Left lung (tissue), 4 donors: ENCODE measurements at regions not wholly inside any gene's neighbourhood (a gene's known extent, or its start where the extent isn't known, plus 50 kb on each side); places are given as distances from the start of the nearest gene placed in this dataset.

Experiments
- ATAC-seq: fragments of 200-7000 bp; cut with Tn5 transposase; one replicate; pipeline ENCODE4 v1.9.1; 2020; ENCODE audit warnings: moderate library complexity
- DNase-seq, 4 donors: peaks; one replicate each; pipeline ENCODE4 v3.0.0-alpha.2; 2013 to 2020
- H3K27ac ChIP-seq, 2 donors: fragments of 200-600 bp; sonication (generic) in 1 of 2; one replicate each; pipeline versions ENCODE4 v1.5.0 to v1.8.0; 2020 to 2021
- H3K27me3 ChIP-seq, 2 donors: fragments of 200-600 bp; sonication (generic) in 1 of 2; one replicate each; pipeline versions ENCODE4 v1.5.0 to v1.8.0; 2020 to 2021
- H3K36me3 ChIP-seq, 2 donors: fragments of 200-600 bp; sonication (generic) in 1 of 2; one replicate each; pipeline versions ENCODE4 v1.5.0 to v1.8.0; 2020 to 2021
- H3K4me1 ChIP-seq, 2 donors: fragments of 200-600 bp; one replicate each; pipeline ENCODE4 v1.8.0; 2021
- H3K4me3 ChIP-seq, 2 donors: fragments of 200-600 bp; sonication (generic) in 1 of 2; one replicate each; pipeline versions ENCODE4 v1.5.0 to v1.8.0; 2020 to 2021; ENCODE audit warnings: mild to moderate bottlenecking in 1 of 2
- H3K9me3 ChIP-seq, 2 donors: fragments of 200-600 bp; sonication (generic) in 1 of 2; one replicate each; pipeline versions ENCODE4 v1.5.0 to v1.8.0; 2020 to 2021
- intact Hi-C, 2 donors: fragments of 100-400 bp; cut with DNase I; formaldehyde crosslinking; loops; one replicate each; pipeline versions ENCODE4 v1.11.2 to v1.14.2; 2022
- TF ChIP-seq, protein P1 (sequence below), 2 donors: fragments of 200-600 bp; sonication (generic) in 1 of 2; IDR thresholded peaks; one replicate each; pipeline versions ENCODE4 v1.5.0 to v1.8.0; 2021; ENCODE audit warnings: antibody characterized with exemption in 2 of 2
- donor health status: DM: no; HTN: yes; CAD: no.
- donor health status: DM: no; HTN: no; CAD: no.

DNA sequence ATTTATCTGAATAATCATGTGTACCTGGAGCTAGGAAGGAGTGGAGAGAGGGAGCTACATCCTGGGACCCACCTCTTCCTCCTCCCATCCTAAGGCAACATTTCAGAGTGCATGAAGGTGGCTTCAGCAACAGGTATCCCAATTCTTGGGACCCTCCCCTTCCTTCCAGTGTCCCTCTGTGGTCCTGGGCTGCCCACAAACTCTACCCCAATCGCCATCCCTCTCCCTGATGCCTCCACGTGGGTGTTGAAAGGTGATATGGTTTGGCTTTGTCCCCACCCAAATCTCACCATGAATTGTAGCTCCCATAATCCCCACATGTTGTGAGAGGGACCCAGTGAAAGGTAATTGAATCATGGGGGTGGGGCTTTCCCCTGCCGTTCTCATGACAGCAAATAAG is 121.4 kb downstream of the MED10 start:
- Histone ChIP-seq H3K4me1 (no peaks in the 10 kb centered on the region), H3K9me3 (no peaks in the 10 kb centered on the region), H3K4me3 (no peak overlapping the region), H3K36me3 (no peaks in the 10 kb centered on the region), H3K27ac (no peak overlapping the region), H3K27me3 (no peaks in the 10 kb centered on the region)
- intact Hi-C loops, result no loop called here
- no peak for DNase-seq
- TF ChIP-seq, protein P1, sequence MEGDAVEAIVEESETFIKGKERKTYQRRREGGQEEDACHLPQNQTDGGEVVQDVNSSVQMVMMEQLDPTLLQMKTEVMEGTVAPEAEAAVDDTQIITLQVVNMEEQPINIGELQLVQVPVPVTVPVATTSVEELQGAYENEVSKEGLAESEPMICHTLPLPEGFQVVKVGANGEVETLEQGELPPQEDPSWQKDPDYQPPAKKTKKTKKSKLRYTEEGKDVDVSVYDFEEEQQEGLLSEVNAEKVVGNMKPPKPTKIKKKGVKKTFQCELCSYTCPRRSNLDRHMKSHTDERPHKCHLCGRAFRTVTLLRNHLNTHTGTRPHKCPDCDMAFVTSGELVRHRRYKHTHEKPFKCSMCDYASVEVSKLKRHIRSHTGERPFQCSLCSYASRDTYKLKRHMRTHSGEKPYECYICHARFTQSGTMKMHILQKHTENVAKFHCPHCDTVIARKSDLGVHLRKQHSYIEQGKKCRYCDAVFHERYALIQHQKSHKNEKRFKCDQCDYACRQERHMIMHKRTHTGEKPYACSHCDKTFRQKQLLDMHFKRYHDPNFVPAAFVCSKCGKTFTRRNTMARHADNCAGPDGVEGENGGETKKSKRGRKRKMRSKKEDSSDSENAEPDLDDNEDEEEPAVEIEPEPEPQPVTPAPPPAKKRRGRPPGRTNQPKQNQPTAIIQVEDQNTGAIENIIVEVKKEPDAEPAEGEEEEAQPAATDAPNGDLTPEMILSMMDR (IDR thresholded peaks at IDR 0.05), result no peak
- ATAC-seq, result no peak

- Histone ChIP-seq H3K36me3 (no peaks in the 10 kb centered on the region), H3K4me1 (no peaks in the 10 kb centered on the region), H3K4me3 (no peak overlapping the region), H3K27me3 (no peaks in the 10 kb centered on the region), H3K9me3 (peaks cover 0 to 2% of the 10 kb centered on the region in 2 donors), H3K27ac (no peak overlapping the region)
- ATAC-seq (no peak), DNase-seq (peak in 1 of 4 donors; percentile 20)
- intact Hi-C loops, result no loop called here
- TF ChIP-seq, protein P1 (IDR thresholded peaks at IDR 0.05), result no peak
These were observed 122.4 kb downstream of the MED10 start for GRCh38 chr5:6255956-6256355.

GRCh38 chr5:6253846-6254245 is 124.5 kb downstream of the MED10 start:
- H3K4me3 ChIP-seq, result no peak overlapping the region
- no peaks in the 10 kb centered on the region for H3K4me1 ChIP-seq
- peak in 1 of 4 donors; percentile 30 for DNase-seq
- H3K27me3 ChIP-seq, result no peaks in the 10 kb centered on the region
- intact Hi-C loops, result no loop called here
- H3K9me3 ChIP-seq, result peaks cover 0 to 11% of the 10 kb centered on the region in 2 donors
- TF ChIP-seq, protein P1 (IDR thresholded peaks at IDR 0.05), result no peak
- H3K36me3 ChIP-seq, result no peaks in the 10 kb centered on the region
- H3K27ac ChIP-seq, result no peak overlapping the region
- ATAC-seq, result no peak

DNA sequence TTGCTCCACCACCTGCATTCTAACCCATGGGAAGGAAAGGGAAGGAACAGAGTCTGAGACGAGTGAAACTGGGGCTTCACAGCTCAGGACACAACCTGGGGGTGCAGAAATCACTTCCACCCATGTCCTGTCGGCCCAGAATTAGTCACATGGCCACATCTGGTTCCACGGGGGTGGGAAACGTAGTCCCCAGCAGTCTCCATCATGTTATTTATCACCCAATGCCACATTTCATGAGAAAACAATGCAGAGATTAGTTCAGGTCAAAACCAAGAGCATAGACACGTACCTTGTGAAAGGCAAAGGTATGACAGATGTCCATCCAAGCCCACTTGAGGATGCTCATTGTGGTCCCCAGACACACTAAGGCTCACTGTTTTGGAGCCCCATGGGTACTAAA is 125.1 kb downstream of the MED10 start:
- TF ChIP-seq, protein P1 (IDR thresholded peaks at IDR 0.05), result no peak
- Histone ChIP-seq H3K4me1 (no peaks in the 10 kb centered on the region), H3K4me3 (no peak overlapping the region), H3K36me3 (no peaks in the 10 kb centered on the region), H3K27me3 (no peaks in the 10 kb centered on the region), H3K27ac (no peak overlapping the region), H3K9me3 (peaks cover 0 to 11% of the 10 kb centered on the region in 2 donors)
- ATAC-seq (no peak), DNase-seq (no peak)
- intact Hi-C loops, result no loop called here

DNA sequence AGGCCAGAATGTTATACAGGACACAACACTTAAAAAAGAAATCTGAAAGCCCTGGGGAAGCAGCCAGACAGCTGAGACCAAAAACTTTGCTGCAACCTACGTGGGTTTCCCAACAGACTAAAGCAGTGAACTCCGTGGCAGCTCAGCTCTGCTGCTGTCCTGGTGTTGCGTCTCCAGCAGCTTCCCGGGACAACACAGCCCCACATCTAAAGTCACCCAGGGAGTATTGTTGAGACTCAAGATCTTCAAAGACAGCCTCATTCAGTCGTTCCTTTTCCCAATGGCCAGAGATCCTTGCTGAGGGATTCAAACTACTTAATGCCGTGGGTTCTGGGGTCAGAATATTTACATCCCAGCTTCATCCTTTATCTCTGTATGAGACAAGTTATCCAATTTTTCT is 125.8 kb downstream of the MED10 start:
- H3K4me3 ChIP-seq, result no peak overlapping the region
- no peak overlapping the region for H3K27ac ChIP-seq
- TF ChIP-seq, protein P1 (IDR thresholded peaks at IDR 0.05), result no peak
- no peaks in the 10 kb centered on the region for H3K36me3 ChIP-seq
- ATAC-seq, result no peak
- no peak for DNase-seq
- intact Hi-C loops, result no loop called here
- H3K4me1 ChIP-seq, result no peaks in the 10 kb centered on the region
- peaks cover 0 to 11% of the 10 kb centered on the region in 2 donors for H3K9me3 ChIP-seq
- no peaks in the 10 kb centered on the region for H3K27me3 ChIP-seq
